ENCODE measurements at regions not wholly inside any gene's neighbourhood (a gene's known extent, or its start where the extent isn't known, plus 50 kb on each side); places are given as distances from the start of the nearest gene placed in this dataset.

- TF ChIP-seq CTCF (IDR thresholded peaks at IDR 0.05; ENCODE audit: low read length) (no peak), EZH2 (IDR thresholded peaks at IDR 0.05; ENCODE audit: borderline replicate concordance, low read length) (no peak)
Measured at GRCh38 chr13:109307027-109307426, 479.4 kb downstream of the IRS2 start.
